Gastroesophageal sphincter (tissue), 4 donors: ENCODE measurements at regions not wholly inside any gene's neighbourhood (a gene's known extent, or its start where the extent isn't known, plus 50 kb on each side); places are given as distances from the start of the nearest gene placed in this dataset.

ENCODE experiments used
- ATAC-seq: fragments of 150-250 bp; one replicate; pipeline ENCODE4 v1.9.1; 2016; ENCODE audit warnings: mild to moderate bottlenecking, moderate library complexity
- H3K27ac ChIP-seq, 4 donors: fragments of 200-600 bp; sonication (generic) in 3 of 4; 1 replicate in 3 of 4; 2 replicates in 1 of 4; pipeline ENCODE4 v1.5.1; 2016 to 2019
- H3K27me3 ChIP-seq: fragments of 200-600 bp; sonication (generic); one replicate; pipeline ENCODE4 v1.5.1; 2019
- H3K36me3 ChIP-seq, 2 donors: fragments of 200-600 bp; sonication (generic); one replicate each; pipeline ENCODE4 v1.5.1; 2019; ENCODE audit warnings: control low read depth in 1 of 2
- H3K4me1 ChIP-seq, 3 donors: fragments of 200-600 bp; sonication (generic); 1 replicate in 2 of 3; 2 replicates in 1 of 3; pipeline ENCODE4 v1.5.1; 2016 to 2019; ENCODE audit warnings: control low read depth in 2 of 3
- H3K4me3 ChIP-seq, 2 donors: fragments of 200-600 bp; sonication (generic); one replicate each; pipeline ENCODE4 v1.5.1; 2019; ENCODE audit warnings: mild to moderate bottlenecking in 1 of 2, moderate library complexity in 1 of 2
- H3K9me3 ChIP-seq, 3 donors: fragments of 200-600 bp; sonication (generic); one replicate each; pipeline ENCODE4 v1.5.1; 2017 to 2019; ENCODE audit warnings: control low read depth in 2 of 3
- EP300 ChIP-seq: sonication (generic); formaldehyde crosslinking; IDR thresholded peaks from one replicate; pipeline ENCODE4 v1.6.1; 2017; ENCODE audit warnings: antibody characterized with exemption, mild to moderate bottlenecking
- POLR2A ChIP-seq, 2 donors: fragments of 450-650 bp; IDR thresholded peaks; one replicate each; pipeline ENCODE4 v1.6.1; 2017; ENCODE audit warnings: antibody characterized with exemption in 2 of 2, mild to moderate bottlenecking in 2 of 2, moderate library complexity in 1 of 2
- POLR2AphosphoS5 ChIP-seq: sonication (generic); formaldehyde crosslinking; IDR thresholded peaks from one replicate; pipeline ENCODE4 v1.6.1; 2017; ENCODE audit warnings: antibody characterized with exemption
- WGBS, 2 donors: methylation state at CpG; one replicate each; pipeline ENCODE4 v1.1.5; 2018; ENCODE audit warnings: low coverage in 1 of 2; 5-methylcytosine and 5-hydroxymethylcytosine counted together
- TF ChIP-seq, protein P1 (sequence below), 4 experiments: fragments of 200-600 bp in 2 of 4; fragments of 450-650 bp in 2 of 4; sonication (generic) in 1 of 4; IDR thresholded peaks; one replicate each; pipeline ENCODE4 v1.5.1; 2017 to 2019; ENCODE audit warnings: antibody characterized with exemption in 4 of 4, mild to moderate bottlenecking in 2 of 4, moderate library complexity in 2 of 4

- Histone ChIP-seq H3K4me1 (no peaks in the 10 kb centered on the region), H3K27ac (no peak overlapping the region), H3K4me3 (no peak overlapping the region), H3K36me3 (no peaks in the 10 kb centered on the region), H3K27me3 (no peaks in the 10 kb centered on the region), H3K9me3 (no peaks in the 10 kb centered on the region)
- WGBS, 2 donors = 49 to 50% methylated on average over 2 of the region's 2 CpGs
- TF ChIP-seq POLR2AphosphoS5 (no peak), EP300 (no peak), POLR2A (IDR thresholded peaks at IDR 0.05) (no peak)
- TF ChIP-seq, protein P1, sequence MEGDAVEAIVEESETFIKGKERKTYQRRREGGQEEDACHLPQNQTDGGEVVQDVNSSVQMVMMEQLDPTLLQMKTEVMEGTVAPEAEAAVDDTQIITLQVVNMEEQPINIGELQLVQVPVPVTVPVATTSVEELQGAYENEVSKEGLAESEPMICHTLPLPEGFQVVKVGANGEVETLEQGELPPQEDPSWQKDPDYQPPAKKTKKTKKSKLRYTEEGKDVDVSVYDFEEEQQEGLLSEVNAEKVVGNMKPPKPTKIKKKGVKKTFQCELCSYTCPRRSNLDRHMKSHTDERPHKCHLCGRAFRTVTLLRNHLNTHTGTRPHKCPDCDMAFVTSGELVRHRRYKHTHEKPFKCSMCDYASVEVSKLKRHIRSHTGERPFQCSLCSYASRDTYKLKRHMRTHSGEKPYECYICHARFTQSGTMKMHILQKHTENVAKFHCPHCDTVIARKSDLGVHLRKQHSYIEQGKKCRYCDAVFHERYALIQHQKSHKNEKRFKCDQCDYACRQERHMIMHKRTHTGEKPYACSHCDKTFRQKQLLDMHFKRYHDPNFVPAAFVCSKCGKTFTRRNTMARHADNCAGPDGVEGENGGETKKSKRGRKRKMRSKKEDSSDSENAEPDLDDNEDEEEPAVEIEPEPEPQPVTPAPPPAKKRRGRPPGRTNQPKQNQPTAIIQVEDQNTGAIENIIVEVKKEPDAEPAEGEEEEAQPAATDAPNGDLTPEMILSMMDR (IDR thresholded peaks at IDR 0.05) = no peak
- ATAC-seq = no peak
These were observed 167.4 kb downstream of the SNAPC1 start for GRCh38 chr14:61929651-61930050.

GRCh38 chr14:61930101-61930857 lies 168.1 kb downstream of the SNAPC1 start:
- ATAC-seq = no peak
- 60 to 100% methylated on average over 1 to 6 of the region's 6 CpGs for WGBS, 2 donors
- no peaks in the 10 kb centered on the region for H3K4me1 ChIP-seq
- H3K36me3 ChIP-seq = no peaks in the 10 kb centered on the region
- H3K27me3 ChIP-seq = peaks cover 4% of the 10 kb centered on the region
- H3K4me3 ChIP-seq = no peak overlapping the region
- H3K9me3 ChIP-seq = no peaks in the 10 kb centered on the region
- H3K27ac ChIP-seq = no peak overlapping the region
- TF ChIP-seq EP300 (no peak), POLR2AphosphoS5 (no peak), POLR2A (IDR thresholded peaks at IDR 0.05) (no peak)
- TF ChIP-seq, protein P1 (IDR thresholded peaks at IDR 0.05) = no peak

- no peaks in the 10 kb centered on the region for H3K36me3 ChIP-seq
- no peaks in the 10 kb centered on the region for H3K9me3 ChIP-seq
- peaks cover 4% of the 10 kb centered on the region for H3K27me3 ChIP-seq
- no peak overlapping the region for H3K27ac ChIP-seq
- 54 to 82% methylated on average over 3 to 4 of the region's 4 CpGs for WGBS, 2 donors
- no peaks in the 10 kb centered on the region for H3K4me1 ChIP-seq
- ATAC-seq = no peak
- no peak for TF ChIP-seq POLR2AphosphoS5
- TF ChIP-seq EP300 = no peak
- TF ChIP-seq, protein P1 (IDR thresholded peaks at IDR 0.05) = no peak
- TF ChIP-seq POLR2A (IDR thresholded peaks at IDR 0.05) = no peak
- H3K4me3 ChIP-seq = no peak overlapping the region
These were observed 170.8 kb downstream of the SNAPC1 start for GRCh38 chr14:61932974-61933373.

GRCh38 chr14:61934385-61934784 lies 172.2 kb downstream of the SNAPC1 start:
- H3K9me3 ChIP-seq = no peaks in the 10 kb centered on the region
- H3K4me3 ChIP-seq = no peak overlapping the region
- H3K36me3 ChIP-seq = no peaks in the 10 kb centered on the region
- H3K4me1 ChIP-seq = no peaks in the 10 kb centered on the region
- TF ChIP-seq POLR2AphosphoS5 (no peak), POLR2A (IDR thresholded peaks at IDR 0.05) (no peak), EP300 (no peak)
- TF ChIP-seq, protein P1 (IDR thresholded peaks at IDR 0.05) = no peak
- no peak for ATAC-seq
- WGBS, 2 donors = 79 to 81% methylated on average over 2 to 3 of the region's 3 CpGs
- H3K27me3 ChIP-seq = peaks cover 4% of the 10 kb centered on the region
- H3K27ac ChIP-seq = no peak overlapping the region

GRCh38 chr14:61939776-61940175 lies 177.6 kb downstream of the SNAPC1 start:
- TF ChIP-seq POLR2A (IDR thresholded peaks at IDR 0.05) (no peak), POLR2AphosphoS5 (no peak), EP300 (no peak)
- TF ChIP-seq, protein P1 (IDR thresholded peaks at IDR 0.05) = no peak
- Histone ChIP-seq H3K4me1 (no peaks in the 10 kb centered on the region), H3K36me3 (no peaks in the 10 kb centered on the region), H3K27ac (no peak overlapping the region), H3K9me3 (peaks cover 0 to 10% (median 0%) of the 10 kb centered on the region in 3 donors), H3K4me3 (no peak overlapping the region), H3K27me3 (peaks cover 4% of the 10 kb centered on the region)
- no peak for ATAC-seq
- 41 to 55% methylated on average over 2 of the region's 2 CpGs for WGBS, 2 donors
